NCI-H510A treated with DMSO at 0.1 percent for 48 hours (cell line): ENCODE measurements at regions not wholly inside any gene's neighbourhood (a gene's known extent, or its start where the extent isn't known, plus 50 kb on each side); places are given as distances from the start of the nearest gene placed in this dataset.

Experiments
- DNase-seq: peaks from one replicate; lab custom pipeline; 2025; lab: John Stamatoyannopoulos, UW

- DNase-seq, result no peak
These were observed 466.3 kb downstream of the GALC start for GRCh38 chr14:87526731-87527130.

GRCh38 chr14:87524011-87524410 is 469.0 kb downstream of the GALC start:
- no peak for DNase-seq

DNA sequence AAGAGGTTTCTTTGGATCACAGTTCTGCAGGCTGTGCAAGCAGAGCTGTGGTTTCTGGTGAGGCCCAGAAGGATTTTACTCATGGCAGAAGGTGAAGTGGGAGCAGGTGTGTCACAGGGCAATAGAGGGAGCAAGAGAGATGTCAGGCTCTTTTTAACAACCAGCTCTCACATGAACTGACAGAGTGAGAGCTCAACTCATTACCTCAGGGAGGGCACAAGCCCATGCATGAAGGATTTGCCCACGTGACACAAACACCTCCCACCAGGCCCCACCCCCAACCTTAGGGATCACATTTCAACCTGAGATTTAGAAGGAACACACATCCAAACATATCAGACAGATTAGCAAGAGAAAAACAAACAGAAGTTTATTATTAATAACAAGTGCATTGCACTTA is 470.4 kb downstream of the GALC start:
- DNase-seq, result peak; percentile 46

DNA sequence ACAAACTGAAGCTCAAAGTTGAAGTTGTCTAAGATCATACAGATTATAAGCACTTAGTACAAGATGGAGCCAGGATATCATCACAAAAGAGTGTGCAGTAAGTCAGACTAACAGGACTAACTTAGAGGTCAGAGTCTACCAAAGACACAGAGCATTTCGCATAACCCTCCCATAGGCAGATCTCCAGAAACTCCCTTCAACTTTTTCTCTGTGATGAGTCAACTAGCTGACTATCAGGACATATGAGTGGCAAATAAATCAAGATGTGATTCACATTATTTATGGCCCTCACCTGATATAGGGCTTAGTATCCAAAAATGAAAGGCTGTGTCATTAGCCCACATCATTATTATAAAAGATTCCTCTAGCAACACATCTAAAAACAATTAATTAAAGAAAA is 484.6 kb downstream of the GALC start:
- DNase-seq, result no peak

- no peak for DNase-seq
These were observed 489.3 kb downstream of the GALC start for GRCh38 chr14:87503711-87504110.

DNA sequence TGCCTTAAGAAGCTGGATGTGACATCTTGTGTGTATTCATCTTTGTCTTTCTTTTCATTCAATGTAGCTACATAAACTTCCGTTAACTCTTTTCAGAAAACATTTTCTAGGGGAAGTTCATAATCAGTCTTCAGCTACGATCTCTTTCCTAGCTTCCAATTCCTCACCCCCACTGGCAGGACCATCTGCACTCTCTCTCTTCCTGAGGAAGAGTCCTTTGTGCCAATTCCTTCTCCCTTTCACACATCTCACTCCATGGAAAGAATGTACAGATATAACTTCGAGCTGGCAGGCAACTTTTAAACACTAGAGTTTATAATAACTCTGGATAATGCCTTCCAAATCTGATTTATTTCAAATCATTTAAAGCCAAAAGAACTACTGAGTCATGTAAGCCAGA is 495.7 kb downstream of the GALC start:
- no peak for DNase-seq

DNA sequence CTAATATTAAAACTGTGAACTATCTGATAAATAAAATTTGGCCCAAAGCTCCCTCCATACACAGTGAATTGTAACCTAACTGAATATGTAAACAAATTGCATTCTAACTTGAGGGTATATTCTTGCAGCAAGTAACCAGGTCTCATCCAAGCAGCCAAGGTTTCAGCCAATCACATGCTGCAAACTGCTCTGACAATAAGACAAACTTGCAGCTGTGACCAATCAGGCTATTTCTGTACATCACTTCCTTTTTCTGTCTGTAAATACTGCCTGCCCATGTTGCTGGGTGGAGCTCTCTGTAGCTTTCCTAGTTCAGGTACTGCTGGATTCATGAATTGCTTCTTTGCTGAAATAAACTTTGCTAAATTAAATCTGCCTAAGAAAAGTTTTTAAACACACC is 499.0 kb downstream of the GALC start:
- no peak for DNase-seq

DNA sequence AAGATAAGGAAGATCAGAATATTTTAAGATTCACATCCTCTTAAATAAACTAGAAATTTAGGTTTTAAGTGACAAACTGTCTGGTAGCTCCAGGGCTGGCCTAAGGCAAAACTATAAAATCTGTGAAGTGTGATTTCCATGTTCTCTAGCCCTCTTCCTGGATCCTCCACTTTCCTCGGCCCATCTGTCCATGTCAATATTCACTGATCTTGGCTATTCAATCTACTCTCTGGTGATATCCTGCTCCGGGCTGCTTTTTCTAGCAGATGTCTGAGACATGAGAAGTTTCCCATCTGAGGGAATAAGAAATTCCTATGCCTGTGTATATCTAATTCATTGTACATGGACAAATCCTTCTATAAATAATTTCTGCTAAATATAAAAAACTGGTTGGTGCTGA is 500.4 kb downstream of the GALC start:
- DNase-seq, result no peak

- DNase-seq, result no peak
These were observed 501.2 kb downstream of the GALC start for GRCh38 chr14:87491816-87492215.

- no peak for DNase-seq
These were observed 503.7 kb downstream of the GALC start for GRCh38 chr14:87489196-87489819.

- DNase-seq, result no peak
These were observed 509.4 kb downstream of the GALC start for GRCh38 chr14:87483271-87484260.

GRCh38 chr14:87468531-87468930 is 524.5 kb downstream of the GALC start:
- DNase-seq, result no peak

DNA sequence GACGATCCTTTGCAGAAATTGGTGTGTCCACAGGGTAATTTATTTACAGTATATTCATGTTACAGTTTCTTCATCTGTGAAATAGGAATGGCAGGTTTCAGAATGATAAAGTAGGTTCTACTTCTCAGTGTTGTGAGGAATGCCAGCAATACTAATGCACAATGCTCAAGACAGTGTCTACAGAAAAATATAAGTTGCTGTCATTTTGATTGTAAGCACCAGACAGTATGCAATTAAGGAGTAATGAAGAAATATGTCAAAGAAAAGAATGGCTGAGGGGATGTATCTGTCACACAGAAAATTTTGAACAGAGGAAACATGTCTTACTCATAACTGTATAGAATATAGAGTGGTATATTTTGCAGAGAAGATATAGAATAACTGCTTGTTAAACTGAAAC is 525.4 kb downstream of the GALC start:
- DNase-seq, result no peak

DNA sequence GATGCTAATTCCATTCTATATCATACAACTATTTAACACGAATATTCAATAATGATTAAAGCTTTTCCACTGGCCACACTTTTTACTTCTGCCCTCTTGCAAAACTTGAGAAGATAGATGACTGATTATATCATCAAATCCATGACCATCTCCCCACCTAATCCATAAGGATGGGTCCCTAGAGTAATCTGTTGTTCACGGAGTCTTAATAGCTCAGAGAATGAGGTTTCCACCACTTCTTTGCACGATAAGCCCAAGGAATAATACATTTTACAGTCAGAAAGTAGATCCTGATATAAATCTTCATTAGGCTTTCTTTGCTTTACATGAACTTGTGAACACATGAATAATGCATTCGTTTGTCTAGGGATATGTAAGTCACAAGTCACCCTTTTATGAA is 527.2 kb downstream of the GALC start:
- DNase-seq, result no peak

- peak; percentile 2 for DNase-seq
These were observed 531.3 kb downstream of the GALC start for GRCh38 chr14:87461704-87462103.

DNA sequence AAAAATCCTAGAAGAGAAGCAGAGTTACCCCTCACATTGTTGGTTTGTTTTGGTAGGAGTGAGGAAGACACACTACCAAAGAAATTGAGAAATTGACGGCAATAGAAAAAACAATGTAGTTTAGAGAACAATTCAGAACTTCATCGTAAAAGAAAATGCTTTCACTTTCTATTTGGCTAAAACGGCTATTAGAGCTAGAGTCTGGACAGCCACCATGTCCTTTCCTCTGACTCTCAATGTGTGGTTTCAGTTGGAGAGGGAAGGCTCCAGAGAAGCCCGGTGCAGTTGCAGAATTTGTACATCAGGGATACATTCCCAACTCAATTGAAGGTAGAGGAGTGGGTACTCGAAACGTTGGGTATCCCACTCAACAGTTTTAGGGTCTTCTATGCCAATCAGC is 535.3 kb downstream of the GALC start:
- peak; percentile 42 for DNase-seq

GRCh38 chr14:87450193-87450592 is 542.8 kb downstream of the GALC start:
- no peak for DNase-seq

DNA sequence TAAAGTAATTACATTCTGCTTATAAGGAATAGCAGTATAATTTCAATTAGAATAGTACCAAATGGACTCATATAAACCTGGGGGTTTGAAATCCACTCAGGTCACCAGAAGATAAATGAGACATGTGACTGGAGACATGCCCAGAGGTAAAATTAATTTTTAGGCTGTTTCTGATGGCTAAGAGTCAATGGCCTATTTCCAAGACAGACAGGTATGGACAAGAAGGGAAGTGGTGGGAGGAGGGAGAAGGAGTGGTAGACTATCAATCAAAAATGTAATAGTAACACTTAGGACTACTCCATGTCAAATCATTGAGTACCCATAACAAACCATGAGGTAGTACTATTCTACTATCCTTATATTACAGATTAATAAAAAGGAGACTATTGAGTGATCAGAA is 544.0 kb downstream of the GALC start:
- DNase-seq, result no peak

DNA sequence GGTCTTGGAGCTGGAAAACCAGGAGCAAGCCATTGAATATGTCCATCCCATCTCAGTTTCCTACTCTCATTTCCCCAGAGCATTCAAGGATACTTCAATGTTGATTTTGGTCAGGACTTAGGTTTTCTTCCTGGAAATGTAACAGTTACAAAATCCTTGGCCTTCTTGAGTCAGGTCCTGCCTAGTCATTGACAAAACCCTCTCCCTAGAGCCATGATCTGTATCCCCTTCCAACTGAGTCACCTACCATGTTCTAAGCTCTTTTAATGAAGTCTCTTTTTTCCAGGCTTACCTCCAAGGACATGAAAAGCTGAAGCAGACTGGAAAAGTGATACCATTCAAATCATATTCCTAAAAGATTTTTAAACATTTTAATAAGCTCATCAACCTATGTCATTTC is 549.2 kb downstream of the GALC start:
- no peak for DNase-seq

- no peak for DNase-seq
These were observed 549.9 kb downstream of the GALC start for GRCh38 chr14:87443039-87443438.

DNA sequence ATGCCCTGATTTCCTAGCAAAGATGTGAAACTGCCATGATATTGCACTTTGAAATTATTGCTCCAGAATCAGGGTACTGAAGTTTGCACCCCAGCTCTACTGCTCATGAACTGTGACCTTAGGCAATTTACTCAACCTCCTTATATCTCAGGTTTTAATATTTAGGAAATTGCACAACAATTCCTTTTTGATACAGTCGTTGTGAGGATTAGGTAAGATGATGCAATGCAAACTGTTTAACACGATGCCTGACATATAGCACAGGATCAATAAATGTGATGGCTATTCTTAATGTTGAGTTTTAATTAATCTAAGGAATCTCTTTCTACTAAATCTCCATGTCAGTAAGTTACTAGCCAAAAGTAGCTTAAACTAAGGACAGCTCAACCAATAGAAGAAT is 555.8 kb downstream of the GALC start:
- DNase-seq, result no peak

DNA sequence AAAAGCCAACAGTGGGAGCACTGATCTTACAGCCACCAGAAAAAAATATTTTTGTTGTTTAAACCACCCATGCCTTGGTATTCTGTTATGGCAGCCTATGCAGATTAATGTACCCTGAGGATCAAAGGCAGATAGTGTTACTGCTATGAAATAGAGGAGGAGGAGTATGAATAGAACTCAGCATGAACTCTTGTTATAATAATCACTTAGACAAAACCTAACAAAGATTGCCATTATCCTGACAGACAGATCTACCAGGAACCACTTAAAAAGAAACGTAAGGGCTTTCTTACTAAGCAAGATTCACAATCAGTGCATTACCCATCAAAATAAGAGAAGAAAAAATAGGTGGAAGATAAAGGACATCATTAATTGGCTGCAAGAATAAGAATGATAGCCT is 558.3 kb downstream of the GALC start:
- no peak for DNase-seq

DNA sequence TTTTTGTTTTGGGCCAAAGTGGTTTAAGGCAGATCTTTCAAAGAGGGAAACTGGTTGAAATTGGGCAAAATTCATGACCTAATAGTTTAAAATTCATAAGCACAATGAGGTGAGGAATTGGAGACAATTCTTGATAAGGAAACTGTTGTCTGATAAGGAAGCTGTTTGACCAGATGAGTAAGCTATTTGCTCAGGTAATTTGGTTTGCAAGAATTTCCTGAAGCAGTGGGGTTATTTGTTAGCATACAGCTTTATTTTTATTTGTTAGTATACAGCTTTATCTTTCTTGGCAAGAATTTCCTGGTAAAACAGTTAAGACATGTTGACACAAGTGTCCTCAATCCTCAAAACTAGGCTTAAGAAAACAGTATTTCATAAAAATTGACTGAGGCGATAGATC is 559.0 kb downstream of the GALC start:
- no peak for DNase-seq

DNA sequence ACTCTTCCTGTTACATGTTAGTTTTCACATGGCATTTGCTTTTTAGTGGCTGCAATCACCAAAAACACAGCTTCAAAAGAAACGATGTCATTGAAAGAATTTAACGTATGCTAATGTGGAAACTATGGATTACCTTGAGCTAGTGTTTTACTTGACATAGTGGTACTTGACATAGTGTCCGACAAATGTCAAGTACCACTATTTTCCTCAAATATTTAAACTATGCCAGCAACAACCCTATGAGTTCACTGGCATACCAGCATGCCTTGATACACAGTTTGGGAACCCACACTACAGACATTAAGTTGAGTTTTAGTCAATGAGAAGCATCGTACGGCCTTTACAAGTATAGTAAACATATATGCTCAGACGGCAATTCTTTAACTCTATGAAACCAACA is 560.3 kb downstream of the GALC start:
- DNase-seq, result no peak
